HL-60/S4 treated with retinoic acid at 250 ng/mL for 4 days and 3 days (cell line): ENCODE measurements at regions not wholly inside any gene's neighbourhood (a gene's known extent, or its start where the extent isn't known, plus 50 kb on each side); places are given as distances from the start of the nearest gene placed in this dataset.
"Not testable (repeated sequence)": the region's sequence is repeated elsewhere in the genome, so short reads cannot be mapped to it uniquely, and the experiment has no call there.

Experiments
- in situ Hi-C: fragments of 300-500 bp; cut with MboI; formaldehyde crosslinking; loops from 2 replicates; pipeline ENCODE4 v1.7.0; 2022; ENCODE audit warnings: low sequenced_read_pairs

DNA sequence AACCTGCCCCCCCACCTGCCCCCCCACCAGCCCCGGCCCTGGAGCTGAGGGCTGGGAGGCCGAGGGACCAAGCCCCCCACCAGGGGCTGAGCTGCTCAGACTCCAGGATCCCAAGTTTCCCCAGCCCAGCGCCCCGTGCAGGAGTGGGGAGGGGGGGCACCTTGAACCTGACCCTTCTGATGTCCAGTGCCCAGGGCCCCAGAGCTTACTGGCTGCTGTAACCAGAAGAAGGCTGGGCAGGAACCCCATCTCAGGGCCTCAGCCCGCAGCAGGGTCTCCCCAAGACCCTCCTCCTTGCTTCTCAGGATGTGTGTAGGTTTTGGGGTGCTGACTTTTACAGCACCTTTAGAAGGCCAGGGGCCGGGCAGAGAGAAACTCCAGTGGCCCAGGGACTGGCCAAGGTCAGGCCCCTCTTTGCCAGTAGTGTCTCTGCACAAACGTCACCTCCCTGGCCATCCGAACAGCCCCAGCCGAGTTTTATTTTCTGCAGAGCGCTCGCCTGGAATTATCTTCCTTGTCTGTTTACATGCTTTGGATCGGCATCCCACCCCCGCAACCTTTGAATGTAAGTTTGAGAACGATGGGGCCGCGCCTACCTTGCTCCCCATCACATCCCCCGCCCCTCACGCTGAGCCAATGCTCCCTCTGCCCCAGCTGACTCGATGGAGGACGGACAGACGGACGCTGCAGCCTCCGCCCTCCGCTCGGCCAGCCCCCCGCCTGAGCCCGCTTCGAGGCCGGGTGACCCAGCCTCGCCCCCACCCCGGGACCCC is 70.1 kb upstream of the CASZ1 start:
- in situ Hi-C loops: loop anchor here (25.0 kb wide), 1 partner anchor 354 kb away; no protein-coding TSS in a partner anchor

DNA sequence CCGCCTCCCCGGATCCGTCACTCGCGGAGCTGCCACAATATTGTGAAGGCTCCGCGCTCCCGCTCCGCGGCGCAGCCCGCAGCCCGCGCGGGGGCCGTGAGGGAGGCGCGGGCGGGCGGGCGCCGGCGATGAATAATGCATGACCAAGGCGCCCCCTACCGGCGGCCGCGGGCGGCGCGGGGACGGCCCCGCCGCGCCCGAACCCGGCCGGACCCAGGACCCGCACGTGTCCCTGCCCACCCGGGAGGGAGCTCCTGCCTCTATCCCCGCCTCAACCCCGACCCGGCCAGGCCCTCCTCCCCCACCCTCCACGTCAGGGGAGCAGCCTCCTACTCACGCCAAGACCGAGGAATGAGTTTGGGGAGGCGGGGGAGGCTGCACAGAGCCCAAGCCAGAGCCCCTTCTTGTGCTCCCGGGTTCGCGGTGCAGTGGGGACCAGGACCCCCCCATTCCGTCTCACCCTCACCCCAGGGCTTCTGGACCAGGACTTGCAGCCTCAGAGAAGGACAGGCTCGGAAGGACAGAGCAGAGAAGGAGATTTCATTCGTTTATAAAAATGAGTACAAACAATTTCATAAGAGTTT is 70.8 kb upstream of the CASZ1 start:
- in situ Hi-C loops: loop anchor here (25.0 kb wide), 1 partner anchor 355 kb away; no protein-coding TSS in a partner anchor

DNA sequence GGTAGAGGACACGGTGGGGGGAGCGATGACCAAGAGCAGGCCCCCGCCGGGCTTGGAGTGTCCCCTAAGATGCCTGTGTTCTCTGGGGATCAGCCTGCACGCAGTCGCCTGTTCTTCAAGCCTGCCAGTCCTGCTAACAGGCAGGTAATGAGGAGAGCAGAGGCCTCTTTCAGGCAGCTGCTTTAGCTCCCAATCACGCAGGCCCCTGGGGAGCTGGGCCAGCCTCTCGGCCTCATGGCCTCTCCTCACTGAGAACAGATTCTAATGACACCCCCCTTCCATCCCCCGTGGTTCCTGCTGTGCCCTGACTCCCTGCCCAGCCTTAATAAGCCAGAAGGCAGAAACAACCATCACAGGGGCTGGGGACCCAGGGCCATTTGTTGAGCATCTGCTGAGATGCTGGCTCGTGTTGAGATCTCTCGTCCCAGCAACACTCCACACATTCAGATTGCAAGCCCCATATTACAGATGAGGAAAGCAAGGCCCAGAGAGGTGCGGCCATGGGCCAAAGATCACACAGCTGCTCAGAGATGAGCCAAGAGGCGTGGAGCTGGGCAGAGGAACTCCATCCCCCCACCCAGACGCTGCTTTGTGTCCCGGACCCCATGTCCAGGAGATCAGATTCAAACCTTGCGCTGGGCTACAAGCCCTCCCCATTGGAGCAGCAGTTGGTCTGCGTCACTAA is 71.6 kb upstream of the CASZ1 start:
- in situ Hi-C loops: loop anchor here (25.0 kb wide), 1 partner anchor 356 kb away; no protein-coding TSS in a partner anchor

DNA sequence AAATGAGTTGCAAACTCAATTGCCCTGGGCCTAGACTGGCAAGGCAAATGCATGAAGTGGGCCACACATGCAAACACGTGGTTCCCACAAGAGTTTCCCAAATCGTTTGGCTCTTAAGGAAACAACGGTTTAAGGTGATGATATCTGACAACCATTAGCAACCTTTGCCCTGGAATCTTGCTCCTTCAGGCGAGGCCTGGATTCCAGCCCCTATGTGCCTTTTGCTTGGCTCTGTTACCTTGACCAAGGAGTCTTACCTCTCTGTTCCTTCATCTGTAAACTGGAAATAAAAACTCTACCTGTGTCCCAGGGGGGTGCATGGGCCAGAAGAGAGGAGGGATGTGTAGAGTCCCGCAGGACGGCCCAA is 72.1 kb upstream of the CASZ1 start:
- in situ Hi-C loops: loop anchor here (25.0 kb wide), 1 partner anchor 356 kb away; no protein-coding TSS in a partner anchor

DNA sequence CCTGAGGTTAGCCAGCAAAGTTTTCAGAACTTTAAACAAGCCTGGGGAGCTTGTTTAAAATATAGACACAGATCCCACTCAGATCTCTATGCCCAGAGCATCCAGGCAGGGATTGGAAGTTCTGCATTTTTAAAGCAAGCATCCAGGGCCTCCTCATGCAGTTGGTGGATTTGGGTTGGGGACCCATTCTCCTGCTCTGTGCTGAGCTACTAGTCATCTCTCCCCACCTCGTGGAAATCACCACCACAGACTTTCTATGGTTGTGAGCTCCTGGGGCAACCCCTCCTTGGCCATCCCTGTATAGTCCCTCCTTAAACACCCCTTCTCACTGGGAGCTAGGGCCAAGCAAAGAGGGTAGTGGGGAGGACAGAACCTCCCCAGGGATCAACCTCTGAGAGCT is 73.5 kb upstream of the CASZ1 start:
- in situ Hi-C loops: loop anchor here (25.0 kb wide), 1 partner anchor 358 kb away; no protein-coding TSS in a partner anchor

DNA sequence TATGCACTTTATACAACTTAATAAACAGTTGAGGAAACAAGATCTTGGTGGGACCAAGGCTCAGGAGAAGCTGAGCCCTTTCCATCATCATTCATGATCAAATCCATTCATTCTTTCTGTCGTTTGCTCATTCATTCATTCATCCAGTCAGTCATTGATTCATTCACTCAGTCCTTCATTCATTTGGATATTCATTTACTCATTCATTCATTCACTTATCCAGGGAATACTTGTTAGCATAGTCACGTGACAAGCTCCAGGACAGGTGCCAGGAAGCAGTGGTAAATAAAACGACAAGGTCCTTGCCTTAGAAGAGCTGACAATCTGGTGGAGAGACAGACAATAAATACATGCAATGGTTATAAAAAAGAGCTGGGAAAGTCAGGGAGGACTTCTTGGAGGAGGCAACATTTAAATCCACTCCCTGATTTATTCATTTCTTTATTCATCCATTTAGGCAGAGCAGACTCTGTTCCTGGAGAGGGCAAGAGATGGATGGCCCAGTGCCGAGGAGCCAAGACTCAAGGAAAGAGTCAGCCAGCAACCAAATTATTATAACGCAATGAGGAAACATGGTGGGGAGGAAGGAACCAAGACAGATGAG is 74.1 kb upstream of the CASZ1 start:
- in situ Hi-C loops: loop anchor here (25.0 kb wide), 1 partner anchor 358 kb away; no protein-coding TSS in a partner anchor

DNA sequence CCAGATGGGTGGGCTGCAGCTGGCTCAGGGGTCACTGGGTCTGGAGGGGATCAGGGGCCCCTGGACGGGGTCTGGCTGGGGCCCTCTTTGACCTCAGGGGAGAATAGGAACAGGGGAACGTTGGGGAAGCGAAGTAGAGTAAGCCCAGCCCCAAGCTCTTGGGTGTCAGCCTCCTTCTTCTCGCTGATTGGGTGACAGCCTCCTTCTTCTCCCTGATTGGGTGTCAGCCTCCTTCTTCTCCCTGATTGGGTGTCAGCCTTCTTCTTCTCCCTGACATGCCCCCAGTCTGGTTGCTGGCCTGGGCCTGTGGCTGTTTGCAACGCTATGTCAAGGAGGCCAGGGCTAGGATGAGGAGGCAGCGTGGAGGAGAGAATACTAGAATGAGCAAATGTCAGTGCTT is 76.7 kb upstream of the CASZ1 start:
- in situ Hi-C loops: loop anchor here (25.0 kb wide), 1 partner anchor 361 kb away; no protein-coding TSS in a partner anchor

DNA sequence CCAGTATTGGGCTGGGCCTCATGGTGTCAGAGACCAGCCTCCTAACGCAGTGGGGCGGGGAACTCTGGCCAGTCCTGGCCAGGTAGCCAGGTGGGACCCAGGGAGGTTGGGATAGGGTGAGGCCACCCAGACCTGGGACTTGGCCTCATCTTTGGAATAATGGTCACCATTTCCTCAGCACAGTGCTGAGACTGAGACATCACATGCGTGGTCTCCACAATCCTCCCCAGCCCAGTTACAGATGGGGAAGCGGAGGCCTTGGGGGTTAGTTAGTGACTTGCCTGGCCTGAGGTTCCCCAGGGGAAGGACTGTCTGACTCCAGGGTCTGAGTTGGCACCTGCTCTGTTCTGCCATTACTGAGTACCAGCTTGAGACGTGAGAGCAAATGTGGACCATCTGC is 77.9 kb upstream of the CASZ1 start:
- in situ Hi-C loops: loop anchor here (25.0 kb wide), 1 partner anchor 362 kb away; no protein-coding TSS in a partner anchor

DNA sequence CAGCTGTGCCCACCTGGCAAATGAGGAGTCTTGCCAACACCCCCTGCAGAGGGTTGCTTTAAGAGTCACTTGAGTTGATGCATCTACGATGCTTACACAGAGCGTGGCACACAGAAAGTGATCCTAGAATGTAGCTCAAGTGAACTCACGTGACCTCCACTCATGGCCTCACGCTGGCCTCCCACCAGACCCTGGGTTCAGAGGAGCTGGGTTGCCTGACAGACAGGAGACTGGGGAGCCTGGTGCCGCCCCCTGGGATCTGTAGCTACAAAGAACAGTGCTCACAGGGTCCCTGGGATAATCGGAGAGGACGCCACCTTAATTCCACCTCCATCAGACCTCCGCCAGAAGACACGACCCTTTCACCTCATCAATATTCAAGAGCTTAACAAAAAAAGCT is 81.4 kb upstream of the CASZ1 start:
- in situ Hi-C loops: no loop called here

DNA sequence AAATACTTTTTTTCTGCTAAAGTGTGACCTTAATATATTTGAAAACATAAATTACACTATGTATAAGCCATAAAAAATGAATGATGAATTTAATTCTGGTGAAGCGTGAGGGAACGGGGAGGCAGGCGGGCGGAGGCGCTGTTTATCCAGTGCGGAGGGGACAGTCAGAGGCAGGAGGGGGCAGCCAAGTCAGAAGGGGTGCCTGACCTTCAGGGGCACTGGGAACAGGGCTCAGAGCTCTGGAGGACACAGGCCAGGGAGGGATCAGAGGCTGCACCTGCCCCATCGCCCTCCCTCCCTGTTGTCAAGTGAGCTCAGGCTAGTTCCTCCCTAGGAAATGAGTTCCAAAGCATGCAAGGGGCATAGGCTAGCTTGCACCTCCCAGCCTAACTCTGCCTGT is 82.0 kb upstream of the CASZ1 start:
- in situ Hi-C loops: no loop called here

DNA sequence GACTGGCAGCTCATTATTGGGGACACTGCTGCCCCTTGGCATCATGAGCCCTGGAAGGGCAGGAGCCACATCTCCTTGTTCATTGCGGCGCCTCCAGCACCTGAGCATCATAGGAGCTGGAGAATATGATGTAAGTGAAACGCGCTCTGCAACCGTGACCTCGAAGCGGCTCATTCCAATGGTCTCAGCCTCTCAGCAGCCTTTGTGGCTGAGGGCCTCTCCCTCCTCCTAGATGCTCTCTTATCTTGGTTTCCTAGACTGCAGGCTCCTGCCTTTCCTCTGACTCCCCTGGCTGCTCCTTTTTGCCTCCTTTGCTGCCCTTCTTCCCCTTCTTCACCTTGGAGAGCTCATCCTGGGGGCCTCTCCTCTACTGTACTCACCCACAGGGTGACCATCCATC is 83.6 kb upstream of the CASZ1 start:
- in situ Hi-C loops: no loop called here

DNA sequence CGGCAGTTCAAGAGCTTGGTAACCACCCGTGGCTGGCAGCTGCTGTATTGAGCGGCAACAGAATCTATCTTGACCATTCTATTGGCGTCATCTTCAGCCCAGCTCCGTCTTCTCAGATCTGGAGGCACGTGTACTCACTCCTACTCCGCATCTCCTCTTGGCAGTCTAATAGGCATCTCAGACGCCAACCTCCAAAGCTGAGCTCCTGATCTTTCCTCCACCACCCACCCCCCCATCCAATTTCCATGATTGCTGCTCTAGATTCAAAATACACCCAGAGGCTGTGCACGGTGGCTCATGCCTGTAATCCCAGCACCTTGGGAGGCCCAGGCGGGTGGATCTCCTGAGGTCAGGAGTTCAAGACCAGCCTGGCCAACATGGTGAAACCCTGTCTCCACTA is 84.6 kb upstream of the CASZ1 start:
- in situ Hi-C loops: no loop called here

DNA sequence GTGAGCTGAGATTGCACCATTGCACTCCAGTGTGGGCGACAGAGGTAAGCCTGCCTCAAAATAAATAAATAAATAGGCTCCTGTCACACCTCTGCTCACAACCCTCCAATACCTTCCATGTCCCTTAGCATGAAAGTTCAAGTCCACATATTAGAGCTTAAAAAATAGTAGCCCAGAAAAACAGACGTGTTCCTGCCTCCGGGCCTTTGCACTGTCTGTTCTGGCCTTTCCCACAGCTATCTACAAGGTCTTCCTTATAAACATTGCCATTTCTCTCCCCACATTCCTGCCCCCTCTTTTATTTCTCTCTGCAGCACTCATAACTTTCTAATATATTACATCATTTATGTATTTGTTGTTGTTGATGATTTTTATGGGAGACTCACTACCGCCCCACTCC is 85.6 kb upstream of the CASZ1 start:
- in situ Hi-C loops: no loop called here

DNA sequence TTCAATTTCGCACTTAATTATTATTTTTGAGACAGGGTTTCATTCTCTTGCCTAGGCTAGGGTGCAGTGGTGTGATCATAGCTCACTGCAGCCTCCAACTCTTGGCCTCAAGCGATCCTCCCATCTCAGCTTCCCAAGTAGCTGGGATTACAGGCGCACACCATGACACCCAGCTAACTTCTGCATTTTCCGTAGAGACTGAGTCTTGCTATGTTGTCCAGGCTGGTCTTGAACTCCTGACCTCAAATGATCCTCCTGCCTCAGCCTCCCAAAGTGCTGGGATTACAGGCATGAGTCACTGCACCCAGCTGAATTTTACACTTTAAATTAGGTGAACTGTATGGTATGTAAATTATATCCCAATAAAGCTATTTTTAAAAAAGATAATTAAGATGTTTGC is 90.6 kb upstream of the CASZ1 start:
- in situ Hi-C loops: not testable (repeated sequence)

DNA sequence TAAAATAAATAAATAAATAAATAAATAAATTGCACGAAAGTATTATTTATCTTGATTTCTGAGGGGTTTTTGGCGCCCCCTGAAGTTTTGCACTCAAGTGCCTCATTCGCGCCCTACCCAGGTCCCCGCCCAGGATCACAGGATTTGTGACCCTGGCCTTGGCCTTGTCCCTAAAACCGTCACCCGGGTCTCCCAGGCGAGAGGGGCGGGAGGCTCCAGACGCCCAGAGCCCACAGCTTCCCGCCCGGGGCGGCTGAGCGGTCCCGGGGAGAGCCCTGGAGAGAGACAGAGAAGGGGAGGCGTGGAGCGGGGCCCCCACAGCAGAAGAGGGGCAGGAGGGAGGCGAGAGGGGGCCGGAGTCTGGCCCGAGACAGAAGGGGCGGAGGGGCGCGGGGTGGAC is 91.8 kb upstream of the CASZ1 start:
- in situ Hi-C loops: no loop called here

DNA sequence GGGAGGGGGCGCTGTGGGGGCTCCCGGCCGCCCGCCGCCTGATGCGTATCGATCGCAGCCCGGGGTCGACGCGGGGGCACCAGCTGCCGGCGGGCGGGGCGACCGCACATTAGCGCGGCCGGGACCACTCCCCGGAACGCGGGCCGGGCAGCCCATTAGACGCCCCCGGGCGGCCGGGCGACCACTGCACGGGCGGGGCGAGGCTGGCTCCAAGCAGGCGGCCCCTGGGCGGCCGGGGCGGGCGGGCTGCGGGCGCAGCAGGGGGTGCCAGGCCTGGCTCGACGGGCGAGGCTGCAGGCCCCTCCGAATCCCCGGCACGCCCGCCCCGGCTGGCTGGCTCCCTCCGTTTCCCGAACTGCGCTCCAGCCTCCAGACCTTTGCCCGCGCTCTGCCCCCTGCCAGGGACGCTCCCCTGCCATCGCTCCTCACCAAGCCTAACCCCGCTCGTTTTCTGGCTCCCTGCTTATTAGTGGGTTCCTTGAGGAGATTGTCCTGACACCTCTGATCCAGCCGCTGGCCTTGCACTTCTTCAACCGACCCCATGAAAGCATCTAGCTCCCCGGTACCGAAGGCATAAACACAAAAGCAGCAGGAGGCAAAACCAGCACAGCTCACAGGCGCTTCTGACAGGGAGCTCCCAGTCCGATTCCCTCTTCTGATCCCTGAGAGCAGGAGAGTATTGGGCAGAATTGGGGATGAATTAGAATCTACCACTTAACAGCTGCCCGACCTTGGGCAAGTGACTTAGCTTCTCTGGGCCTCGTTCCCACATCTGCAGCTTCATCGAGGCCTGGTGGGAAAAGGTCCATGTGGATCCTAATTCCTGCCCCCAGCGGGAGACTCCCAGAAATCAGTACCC is 92.6 kb upstream of the CASZ1 start:
- in situ Hi-C loops: no loop called here

DNA sequence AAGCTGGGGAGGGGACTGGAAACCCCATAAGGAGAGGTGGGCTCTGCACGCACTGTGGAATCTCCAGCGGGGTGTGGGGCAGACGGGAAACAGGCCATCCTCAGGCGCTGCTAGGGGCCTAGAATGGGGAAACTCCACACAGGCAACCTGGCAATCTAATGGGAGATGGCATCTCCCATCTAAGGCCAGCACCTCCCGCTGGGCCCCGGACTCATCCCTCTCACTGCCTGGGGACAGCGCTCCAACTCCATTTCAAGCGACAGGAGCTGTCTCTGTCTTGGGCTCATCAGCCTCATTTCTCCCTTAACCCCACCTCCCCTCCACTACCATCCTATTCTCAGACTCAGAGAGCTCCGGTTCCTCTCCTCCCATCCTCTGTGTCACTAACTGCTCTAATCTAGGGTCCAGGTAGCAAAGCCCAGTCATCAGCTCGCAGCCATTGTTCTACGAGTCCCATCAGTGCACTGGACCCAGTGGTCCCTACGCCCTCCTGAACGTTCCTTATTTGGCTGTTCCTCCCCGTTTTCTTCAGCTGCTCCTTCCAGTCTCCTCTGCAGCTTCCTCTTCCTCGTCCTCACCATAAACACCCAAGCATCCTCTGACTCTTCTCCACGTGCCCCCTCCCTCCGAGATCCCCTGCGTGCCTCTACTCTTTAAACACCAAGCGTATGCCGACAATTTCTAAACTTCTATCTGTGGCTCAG is 93.4 kb upstream of the CASZ1 start:
- in situ Hi-C loops: no loop called here

DNA sequence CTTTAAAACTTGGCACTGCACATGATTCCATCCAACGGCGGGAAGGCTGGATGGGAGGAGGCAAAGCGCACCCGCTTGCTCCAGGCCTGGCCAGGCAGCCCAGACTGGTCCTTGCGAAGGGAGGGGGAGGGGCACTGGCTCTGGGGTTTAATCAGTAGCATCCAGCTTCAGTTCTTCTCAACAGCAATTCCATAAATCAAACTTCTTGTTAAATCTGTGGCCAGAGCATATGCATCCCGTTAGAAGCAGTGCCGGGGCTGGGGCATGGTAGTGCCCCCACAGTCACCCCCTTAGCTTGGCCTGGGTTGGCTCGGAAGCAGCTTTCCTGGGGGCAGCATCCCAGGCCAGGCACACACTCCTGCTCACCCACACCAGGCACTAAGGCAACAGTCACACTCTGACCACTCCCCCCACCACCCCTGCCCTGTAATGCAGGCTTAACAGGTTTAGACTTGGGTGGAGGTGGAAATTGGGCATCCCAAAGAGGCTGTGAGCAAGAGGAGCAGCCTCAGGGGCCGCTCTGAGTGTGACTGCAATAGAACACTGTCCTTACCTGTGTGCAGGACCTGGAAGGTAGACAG is 94.1 kb upstream of the CASZ1 start:
- in situ Hi-C loops: no loop called here

DNA sequence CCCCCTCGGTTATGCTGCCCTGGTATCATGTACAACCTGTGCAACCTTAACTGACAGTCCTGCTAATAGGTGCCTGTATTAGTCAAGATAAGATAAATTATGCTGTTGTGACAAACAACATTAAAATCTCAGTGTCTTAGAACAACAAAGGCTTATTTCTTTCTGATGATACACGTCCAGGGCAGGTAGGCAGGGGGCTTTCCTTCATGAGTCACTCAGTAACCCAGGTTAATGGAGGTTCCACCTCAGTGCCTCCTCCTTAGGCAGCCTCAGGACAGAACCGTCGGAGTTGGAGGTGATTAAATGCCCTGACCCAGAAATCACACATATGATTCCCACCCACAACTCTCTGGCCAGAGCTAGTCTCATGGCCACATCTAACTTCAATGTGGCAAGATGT is 94.6 kb upstream of the CASZ1 start:
- in situ Hi-C loops: no loop called here
